CD4-positive, alpha-beta T cell treated with Interleukin-15 for 4 hours (primary cell): ENCODE measurements at regions not wholly inside any gene's neighbourhood (a gene's known extent, or its start where the extent isn't known, plus 50 kb on each side); places are given as distances from the start of the nearest gene placed in this dataset.

ENCODE experiments used
- DNase-seq: peaks from one replicate; pipeline ENCODE4 v3.0.0-alpha.2; 2020; ENCODE audit warnings: low spot score

DNA sequence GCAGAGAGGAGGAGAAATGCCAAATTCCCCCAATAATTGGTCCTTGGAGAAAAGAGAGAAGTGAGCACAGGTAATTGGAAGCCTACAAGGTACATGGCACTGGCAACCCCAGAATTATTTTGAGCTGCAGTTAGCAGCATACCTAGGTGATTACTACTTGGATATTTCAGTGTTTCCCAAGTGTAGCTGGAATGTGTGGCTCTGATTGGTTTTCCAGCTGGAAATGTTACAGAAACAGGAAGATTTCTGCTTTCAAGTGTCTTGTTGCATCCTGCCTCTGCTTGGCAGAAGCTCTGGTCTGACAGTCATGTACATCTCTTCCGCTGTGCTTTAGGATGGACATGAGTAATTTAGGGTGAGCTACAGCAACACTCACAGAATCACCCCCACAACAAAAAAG, 262.1 kb downstream of the ENC1 start:
- DNase-seq: no peak

DNA sequence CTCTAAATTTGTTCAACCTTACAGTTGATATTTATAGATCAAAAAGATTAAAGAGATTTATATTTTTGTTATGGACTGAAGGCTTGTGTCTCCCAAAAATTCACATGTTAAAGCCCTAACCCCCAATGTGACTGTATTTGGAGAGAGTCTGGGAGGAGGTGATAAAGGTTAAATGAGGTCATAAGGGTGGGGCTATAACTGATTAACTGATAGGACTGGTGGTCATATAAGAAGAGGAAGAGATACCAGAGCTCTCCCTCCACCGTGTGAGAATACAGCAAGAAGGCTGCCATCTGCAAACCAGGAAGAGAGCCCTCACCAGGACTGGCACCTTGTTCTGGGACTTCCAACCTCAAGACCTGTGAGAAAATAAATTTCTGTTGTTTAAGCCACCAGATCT, 264.3 kb downstream of the ENC1 start:
- no peak for DNase-seq

DNA sequence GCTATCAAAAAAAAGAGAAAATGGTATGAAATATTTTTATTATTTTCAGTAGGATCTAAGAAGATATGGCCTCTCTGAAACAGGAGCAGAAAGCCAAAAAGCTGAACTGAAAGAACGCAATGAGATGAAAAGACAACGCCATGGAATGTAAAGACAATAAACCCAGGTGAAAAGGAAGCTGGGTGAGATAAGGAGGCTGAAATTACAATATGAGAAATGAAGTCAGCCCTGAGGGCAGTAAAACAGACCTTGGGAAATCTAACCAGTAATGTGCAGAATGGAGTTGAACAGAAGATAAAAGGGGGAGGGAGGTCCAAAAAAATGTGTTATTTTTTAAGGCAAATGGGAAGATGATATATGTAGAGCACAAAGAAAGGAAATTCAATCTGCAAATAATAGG, 265.3 kb downstream of the ENC1 start:
- DNase-seq: no peak

DNA sequence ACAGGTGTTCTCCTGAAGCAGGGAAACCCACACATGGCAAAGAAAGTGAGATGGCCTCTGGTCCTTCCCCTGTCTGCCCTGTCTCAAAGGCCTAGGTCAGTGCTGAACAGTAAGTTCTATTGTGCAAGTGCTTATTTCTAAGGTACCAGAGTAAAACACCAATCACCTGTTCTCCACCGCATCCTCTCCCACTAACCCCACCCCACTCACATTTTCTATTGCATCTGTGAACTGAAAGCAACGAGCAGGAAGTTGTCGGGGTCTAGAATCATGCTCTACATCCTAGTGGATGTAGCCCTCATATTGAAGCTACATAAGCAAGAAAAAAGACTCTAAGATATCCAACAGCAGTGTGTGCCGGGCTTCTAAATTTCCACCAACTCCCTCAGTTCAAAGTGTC, 265.9 kb downstream of the ENC1 start:
- DNase-seq: no peak

DNA sequence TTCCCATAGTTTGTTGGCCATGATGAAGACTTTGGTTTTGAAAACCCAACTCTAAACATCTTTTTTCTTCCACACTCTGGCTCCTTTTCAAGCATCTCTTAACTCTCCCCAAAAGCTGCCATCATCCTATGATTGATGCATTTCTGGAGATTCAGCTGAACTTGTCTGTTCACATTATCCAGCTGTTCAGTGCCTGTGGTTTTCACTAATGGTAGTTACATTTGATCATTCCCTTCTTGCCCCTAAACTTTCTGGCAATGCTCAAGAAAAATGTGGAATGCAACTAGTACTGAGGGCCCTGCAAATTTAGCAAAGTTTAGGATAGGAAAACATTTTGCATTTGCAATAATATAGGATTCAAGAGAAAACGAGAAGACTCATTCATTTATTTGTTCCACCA, 267.5 kb downstream of the ENC1 start:
- DNase-seq: no peak

DNA sequence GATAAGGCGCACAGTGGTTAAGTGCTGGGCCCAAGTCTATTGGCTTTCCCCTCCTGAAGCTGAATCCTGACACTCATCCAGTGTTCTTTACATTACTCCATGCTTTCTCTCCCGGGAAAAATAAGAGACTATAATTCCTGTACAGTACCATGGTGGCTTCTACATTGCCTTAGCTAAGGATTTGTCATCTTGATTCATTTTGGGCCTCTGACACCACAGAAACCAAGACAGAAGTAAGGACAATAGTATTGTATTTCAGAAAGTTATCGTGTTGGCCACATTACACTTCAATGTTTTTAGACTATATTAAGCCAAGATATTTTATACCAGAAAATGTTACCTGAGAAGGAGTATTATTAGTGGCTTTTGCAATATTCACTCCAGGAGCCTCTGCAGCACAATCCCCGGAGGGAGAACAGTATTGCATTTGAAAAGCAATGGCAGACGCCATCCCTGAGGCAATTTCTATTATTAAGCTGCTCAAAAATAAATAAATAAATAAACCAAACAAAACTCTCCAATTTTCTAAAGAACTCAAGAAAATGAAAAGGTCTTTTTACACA, 267.9 kb downstream of the ENC1 start:
- no peak for DNase-seq

DNA sequence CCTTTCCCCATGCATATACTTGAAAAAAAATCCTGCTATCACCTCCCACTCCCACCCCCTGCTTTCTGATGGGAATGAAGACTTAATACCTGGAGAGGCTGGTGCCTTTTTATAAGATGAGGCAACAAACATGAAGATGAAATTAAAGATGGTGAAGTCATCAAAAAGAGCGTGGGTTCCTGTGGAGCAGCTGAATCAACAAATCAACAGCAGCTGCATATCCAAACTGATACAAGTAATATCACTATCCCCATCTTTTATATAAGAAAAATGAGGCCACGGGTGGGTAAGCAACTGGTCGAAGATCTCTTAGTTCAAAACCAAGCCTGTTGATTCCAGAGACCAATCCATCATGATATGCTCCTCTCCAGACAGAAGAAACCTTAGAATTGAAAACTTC, 268.5 kb downstream of the ENC1 start:
- no peak for DNase-seq

DNA sequence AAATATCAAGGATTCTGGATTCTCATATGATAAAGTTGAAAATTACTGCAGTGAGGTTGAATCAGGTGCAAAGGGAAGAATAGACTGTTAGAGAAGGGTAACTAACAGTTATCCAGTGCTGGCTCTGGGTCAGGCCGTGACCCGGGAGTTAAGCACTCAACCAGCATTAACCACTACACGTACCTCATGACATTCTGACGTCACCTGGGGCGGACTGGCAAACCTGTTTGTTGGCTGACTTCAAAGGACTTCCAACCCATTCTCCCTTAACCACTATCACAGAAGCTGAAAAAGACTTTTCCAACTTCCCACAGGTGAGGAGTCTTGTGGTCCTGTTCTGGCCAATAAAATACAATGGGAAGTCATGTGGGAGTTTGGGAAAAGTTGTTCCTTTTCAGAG, 268.9 kb downstream of the ENC1 start:
- no peak for DNase-seq

DNA sequence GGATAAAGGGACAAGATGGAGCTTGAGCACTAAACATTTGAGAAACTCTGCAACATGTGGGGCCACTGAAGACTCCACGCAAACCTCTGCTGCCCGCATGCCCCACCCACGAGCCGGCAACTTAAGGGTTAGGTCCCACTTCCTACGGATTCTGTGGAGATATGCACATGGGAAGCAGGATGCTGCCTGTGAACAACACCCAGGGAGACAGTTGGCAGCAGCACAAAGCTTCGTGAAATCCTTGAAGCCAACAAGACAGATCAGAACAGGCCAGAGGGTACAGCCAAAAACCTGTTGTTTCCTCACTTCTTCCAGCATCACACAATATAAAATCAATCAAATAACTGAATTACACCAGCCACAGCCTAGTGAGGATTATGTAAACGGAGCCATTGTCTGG, 270.4 kb downstream of the ENC1 start:
- DNase-seq: no peak

DNA sequence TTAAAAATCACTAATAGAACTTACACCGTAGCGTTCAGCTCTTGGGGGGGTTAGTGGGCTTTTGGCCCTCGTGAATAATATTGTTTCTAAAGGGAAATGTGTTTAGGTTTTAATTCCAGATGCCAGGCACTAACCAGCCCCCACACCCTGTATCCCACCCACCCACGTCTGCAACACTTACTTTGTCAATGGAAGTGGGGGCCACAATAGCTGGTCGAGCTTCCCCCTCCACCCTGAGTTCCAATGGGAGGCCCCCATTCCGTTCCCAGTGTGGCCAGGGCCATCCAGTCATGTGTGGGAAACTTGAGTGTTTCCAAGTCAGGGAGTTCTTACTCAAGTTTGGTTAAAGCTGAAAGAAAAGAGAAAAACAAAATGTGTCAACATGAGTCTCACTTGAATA, 271.4 kb downstream of the ENC1 start:
- DNase-seq: no peak

DNA sequence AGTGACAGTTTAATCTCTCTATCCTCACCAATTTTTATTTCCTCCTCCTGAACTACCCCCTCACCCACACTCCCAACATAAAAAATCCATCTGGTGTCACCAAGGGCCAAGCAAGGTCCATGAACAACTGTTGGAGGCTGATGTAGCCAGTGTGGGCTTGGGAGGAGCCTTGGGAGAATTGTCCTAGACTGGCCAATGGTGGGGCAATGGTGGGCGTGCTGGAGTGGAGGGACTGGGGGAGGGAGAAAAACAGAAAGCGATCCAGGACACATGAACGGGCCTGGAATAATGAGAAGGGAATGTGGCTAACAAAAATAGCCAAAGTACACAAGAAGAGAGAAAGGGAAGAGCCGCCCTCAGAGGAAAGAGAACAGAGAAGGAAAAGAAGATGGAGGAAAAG, 272.6 kb downstream of the ENC1 start:
- DNase-seq: no peak

DNA sequence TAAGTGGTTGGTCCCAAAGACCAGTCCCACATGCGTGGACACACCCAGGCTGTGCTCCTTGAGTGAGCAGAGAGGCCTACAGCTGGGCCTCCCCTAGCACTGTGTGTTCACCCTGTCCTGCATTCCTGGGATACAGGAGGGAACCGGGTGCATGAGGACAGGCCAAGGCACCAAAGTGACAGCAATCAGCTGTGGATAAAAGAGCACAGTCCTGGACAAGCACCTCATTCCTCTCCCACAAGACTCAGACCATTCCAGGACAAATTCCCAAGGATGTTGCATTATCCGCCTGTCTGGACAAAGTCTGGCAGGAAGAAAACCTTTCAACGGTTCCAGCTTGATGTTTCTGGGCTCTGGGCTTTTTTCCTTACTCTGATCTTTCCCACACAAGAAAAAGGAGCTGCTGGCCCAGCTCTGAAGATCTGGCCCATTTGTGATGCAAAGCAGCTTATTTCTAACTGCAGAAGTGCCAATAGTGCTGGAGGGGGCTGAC, 273.2 kb downstream of the ENC1 start:
- no peak for DNase-seq

DNA sequence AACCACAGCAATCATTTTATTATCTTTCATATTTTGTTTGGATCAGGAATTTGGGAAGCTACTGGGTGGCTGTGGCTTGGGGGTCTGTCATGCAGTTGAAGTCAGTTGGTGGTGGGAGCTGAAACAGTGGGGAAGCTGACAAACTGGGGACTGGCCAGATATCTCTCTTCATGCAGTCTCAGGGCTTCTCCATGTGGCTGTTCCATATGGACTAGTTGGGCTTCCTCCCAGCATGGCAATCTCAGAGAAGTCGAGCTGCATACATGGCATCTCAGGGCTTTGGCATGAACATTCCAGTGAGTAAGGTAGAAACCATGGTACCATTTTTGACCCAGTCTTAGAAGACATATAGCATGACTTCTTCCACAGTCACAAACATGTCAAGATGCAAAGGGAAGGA, 274.8 kb downstream of the ENC1 start:
- DNase-seq: no peak

DNA sequence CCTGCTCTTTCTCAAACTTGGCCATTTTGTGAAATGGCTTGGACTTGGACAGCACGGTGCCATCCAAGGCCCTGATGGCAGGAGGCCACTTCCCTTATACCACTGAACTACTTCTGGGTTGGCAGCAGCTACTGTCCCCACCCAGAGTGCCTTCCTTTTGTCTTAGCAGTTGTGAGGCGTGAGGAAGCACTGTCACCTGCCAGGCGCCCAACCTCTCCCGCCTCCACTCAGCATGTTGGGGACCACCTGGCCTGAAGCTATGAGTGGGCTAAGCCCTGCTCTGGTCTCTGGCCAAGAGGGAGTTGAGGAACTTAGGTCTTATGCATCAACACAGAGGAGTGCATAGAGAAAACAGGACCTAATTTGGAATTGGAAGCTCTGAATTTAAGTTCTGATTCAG, 276.0 kb downstream of the ENC1 start:
- DNase-seq: no peak

DNA sequence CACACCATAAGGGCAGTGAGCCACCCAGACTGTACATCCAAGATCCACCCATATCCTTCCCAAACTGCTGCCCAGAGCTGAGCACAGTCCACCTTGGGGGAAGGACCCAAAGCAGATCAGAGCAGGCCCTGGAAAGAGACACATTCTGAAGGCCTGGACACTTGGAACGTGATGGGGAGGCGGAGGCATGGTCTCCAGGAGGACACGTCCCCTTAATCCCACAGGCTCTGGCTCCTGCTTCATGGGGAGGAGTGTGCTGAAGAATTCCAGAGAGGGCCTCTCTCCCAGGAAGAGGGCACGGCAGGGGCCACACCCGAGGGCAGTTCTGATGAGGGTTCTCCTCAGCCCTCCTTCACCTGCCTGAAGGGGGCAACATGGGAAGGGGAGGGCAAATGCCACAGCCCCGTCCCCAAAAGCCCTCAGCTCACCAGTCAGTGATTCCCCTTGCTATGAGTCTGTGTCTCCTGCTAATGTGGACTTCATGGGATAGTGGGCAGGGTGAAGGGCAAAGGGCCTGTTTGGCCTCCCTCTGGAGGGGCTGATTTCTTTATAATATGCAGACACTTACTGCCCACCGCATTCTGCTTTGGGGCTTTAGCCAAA, 276.8 kb downstream of the ENC1 start:
- DNase-seq: no peak

DNA sequence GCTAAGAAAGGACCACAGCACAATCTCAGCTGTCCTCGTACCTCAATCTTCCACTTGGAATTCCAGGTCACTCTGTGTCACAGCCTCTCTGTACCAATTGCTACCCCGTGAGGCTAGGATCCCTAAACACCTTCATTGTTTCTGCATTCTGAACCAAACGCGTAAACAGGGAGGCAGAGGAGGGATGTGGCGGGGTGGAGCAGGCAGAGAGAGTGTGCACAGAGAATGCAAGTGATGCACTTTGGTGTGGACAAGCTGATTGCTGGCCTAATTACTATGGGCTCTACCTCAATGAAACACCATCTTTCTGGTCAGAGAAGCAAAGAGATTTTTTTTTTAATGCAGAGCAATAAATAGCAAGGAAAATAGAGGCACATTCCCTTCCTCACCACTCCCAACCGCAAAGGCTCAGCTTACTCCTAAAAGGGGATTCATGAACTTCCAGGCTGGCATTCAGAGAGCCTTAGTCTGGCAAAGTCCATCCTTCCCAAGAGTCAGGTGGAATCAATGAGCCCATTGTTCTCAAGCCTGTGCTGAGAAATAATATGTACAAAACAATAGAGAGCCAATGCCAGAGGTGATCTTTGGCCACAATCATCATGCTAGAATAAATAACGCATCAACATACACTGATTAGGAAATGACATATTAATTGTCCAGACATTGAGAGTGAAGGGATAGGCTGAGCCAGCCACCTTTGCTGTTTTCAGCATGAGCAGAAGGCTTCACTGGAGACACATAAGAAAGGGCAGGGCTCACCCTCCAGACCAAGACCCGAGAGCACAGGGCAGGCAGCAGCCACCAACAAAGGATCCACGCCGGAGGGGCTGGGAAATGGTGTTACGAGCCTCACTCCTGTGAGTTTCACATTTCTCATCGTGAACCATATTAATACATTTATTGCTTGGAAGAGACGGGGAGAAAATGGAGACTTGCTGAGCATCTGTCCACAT, 278.8 kb downstream of the ENC1 start:
- no peak for DNase-seq

DNA sequence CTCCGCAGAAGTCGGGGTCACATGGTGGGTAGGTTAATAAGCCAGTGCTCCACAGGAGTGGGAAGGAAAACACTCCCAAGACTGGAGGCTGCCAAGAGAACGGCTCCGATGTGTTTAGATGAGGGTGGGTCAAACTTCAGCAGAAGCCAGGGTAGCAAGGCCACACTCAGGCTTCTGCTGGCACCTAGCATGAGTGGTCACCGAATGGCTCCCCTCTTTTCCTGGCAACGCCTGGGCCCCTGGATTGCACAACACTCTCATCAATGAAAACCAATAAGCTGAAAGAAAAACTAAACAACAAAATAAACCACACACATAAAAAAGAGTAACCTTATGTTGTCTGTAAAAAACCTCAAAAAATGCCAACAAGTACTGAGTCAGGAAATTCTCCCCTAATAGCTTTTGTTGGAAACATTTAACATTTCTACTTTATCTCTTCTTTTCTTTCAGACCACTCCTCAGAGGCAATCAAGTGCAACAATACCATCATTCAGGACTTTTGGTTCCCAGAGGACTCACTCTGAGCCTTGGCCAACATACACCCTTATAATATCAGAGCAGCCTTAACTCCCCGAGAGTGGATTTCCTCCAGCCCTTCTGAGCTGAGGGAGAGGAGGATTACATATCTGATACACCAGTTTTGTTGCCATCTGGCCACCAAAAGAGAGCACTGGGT, 279.9 kb downstream of the ENC1 start:
- no peak for DNase-seq

DNA sequence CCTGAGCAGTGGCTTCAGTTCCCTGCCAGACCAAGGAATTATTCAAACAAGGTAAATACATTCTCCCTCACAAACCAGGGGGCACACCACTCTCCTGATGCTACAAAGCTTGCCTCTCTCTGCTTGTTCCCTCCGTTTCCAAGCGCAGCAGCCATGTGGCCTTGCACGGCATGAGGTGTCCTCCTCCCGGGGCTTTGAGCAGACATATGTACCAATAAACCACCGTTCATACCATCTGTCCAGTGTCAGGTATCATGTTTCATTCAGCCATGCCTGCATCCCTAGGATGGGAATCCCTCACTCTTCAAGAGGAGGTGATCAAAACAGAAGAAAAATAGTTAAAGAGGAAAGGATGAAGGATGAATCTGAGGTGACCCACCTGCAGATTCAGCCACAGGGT, 282.7 kb downstream of the ENC1 start:
- DNase-seq: no peak

DNA sequence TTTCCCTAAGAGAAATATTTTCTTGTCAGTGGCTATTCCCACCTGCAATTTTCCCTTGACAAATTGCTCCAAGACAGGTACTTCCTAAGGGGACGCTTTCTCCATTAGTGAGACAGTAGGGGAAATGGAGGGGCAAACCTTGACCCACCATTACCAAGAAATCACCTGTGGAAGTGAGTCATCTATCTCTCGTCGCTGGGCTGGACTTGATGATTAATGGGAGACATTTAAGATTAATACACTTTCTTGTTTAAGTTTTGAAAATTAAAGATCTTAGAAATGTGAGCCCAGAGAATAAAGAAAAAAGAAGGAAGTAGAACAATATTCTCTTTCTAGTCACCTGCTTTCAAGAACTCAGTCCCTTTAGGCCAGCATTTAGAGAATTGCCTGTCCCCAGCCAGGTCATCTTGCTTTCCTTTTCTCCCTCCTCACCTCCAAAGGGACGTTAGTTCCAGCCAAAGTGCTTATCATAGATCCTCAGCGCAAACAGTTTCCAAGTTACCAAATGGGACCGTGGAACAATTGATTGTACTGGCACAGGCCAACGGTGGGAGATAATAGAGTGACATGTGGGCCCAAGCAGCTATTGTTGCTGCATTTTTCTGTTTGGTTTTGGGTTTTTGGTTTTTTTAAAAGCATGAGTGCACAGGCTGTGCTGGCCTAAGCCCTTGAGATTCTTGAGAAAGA, 284.4 kb downstream of the ENC1 start:
- no peak for DNase-seq

DNA sequence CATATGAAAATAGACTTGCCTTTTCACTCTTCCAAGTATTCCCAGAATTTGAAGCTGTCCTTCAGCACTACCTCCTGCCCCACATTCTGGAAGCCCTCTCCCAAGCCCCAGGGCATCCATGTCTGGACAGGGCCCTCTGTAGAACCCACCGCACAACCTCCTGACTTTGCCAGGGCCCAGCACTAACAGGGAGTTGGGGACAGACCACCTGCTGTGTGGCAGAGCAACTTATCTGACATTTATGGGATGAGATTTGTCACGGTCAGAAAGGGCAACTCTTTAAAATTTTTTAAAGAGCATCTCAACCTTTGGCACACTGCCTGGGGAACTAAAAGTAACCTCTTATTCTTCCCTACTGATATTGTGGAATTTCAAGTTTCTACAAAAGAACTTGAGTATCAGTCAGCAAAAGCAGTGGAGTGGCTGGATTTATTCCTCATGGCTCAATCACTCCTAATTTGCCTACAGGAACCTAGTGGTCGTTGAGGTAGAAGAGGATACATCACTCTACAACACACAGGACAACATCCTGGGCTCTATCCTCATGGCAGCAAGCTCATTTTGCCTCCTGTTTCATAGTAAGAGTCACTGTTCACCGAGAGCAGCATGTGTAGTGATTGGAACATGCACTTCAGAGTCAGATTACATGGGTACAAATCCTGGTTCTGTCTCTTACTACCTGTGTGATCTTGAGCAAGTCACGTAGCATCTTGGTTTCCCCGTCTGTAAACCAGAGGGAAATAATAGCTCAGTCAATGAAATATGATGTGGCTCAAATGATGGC, 285.3 kb downstream of the ENC1 start:
- DNase-seq: no peak

DNA sequence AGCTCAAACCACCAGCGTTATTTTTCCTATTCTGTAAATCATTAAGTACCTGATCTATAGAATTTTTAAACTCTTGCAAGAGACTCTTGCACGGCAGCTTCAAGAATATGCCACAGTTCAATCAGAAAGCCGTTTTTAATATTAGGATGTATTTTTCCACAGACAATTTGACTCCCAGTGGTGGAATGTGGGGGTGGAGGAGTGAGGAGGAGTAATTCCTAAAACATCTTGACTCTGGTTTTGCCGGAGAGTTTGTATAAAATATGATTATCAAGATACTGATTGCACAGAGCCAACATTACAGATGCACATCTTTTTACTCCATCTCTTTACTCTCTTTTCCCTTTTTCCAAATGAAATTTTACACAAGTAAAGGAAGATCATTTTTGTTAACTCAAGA, 288.3 kb downstream of the ENC1 start:
- DNase-seq: no peak
